IMR-90 (cell line): ENCODE measurements at regions not wholly inside any gene's neighbourhood (a gene's known extent, or its start where the extent isn't known, plus 50 kb on each side); places are given as distances from the start of the nearest gene placed in this dataset.

Experiments used
- ATAC-seq: fragments of 200-7000 bp; cut with Tn5 transposase; 2 replicates; pipeline ENCODE4 v1.9.1; 2020; ENCODE audit warnings: low read depth, mild to moderate bottlenecking, moderate library complexity
- BruUV-seq: library from RNA; stranded (reverse); fragments of 400-500 nt; replicated peaks from 2 replicates; lab custom pipeline; 2021; lab: Mats Ljungman, UMichigan
- CTCF ChIA-PET: fragments of 300-600 bp; formaldehyde crosslinking; extraction: SDS; loops from one replicate; lab custom pipeline; 2021; ENCODE audit warnings: antibody characterized with exemption; lab: Yijun Ruan, JAX
- POLR2A ChIA-PET: fragments of 300-600 bp; sonication (Branson Sonifier 250); formaldehyde crosslinking; loops from one replicate; lab custom pipeline; 2022; ENCODE audit warnings: antibody characterized with exemption; ENCODE audit not compliant: unreplicated experiment; lab: Charles Lee
- DNase-seq: peaks from one replicate; pipeline ENCODE4 v3.0.0; 2013
- H2AFZ ChIP-seq: replicated peaks from 2 replicates; pipeline ENCODE3; 2013; ENCODE audit warnings: low read length, mild to moderate bottlenecking; ENCODE audit not compliant: poor library complexity
- H2AK5ac ChIP-seq: 2 replicates; pipeline ENCODE4 v1.6.1; 2013; ENCODE audit warnings: low read depth, low read length, inconsistent platforms
- H2AK9ac ChIP-seq: replicated peaks from 2 replicates; pipeline ENCODE3; 2013; ENCODE audit warnings: mild to moderate bottlenecking, low read depth, low read length, moderate library complexity; ENCODE audit not compliant: poor library complexity
- H2BK120ac ChIP-seq: 2 replicates; pipeline ENCODE4 v1.6.1; 2013; ENCODE audit warnings: low read depth, low read length, inconsistent platforms
- H2BK15ac ChIP-seq: 3 replicates; pipeline ENCODE4 v1.6.1; 2013; ENCODE audit warnings: low read depth, low read length, inconsistent platforms
- H2BK20ac ChIP-seq: 2 replicates; pipeline ENCODE4 v1.6.1; 2013; ENCODE audit warnings: low read depth, mild to moderate bottlenecking, inconsistent platforms, low read length, moderate library complexity
- H2BK5ac ChIP-seq: 2 replicates; pipeline ENCODE4 v1.6.1; 2013; ENCODE audit warnings: mild to moderate bottlenecking, low read depth, low read length, inconsistent platforms; ENCODE audit not compliant: poor library complexity, severe bottlenecking
- H3K14ac ChIP-seq: replicated peaks from 2 replicates; pipeline ENCODE4 v1.6.1; 2013; ENCODE audit warnings: low read depth, low read length, inconsistent platforms
- H3K18ac ChIP-seq: 2 replicates; pipeline ENCODE4 v1.6.1; 2013; ENCODE audit warnings: low read depth, low read length, control low read depth
- H3K23ac ChIP-seq: 2 replicates; pipeline ENCODE4 v1.6.1; 2013; ENCODE audit warnings: low read depth, low read length, inconsistent platforms
- H3K27ac ChIP-seq: 2 replicates; pipeline ENCODE4 v1.5.1; 2013; ENCODE audit warnings: mild to moderate bottlenecking, control low read depth, low read length; ENCODE audit not compliant: insufficient read depth
- H3K27me3 ChIP-seq: 2 replicates; pipeline ENCODE4 v1.6.1; 2013; ENCODE audit warnings: low read length; ENCODE audit not compliant: control insufficient read depth, insufficient read depth
- H3K36me3 ChIP-seq: 2 replicates; pipeline ENCODE4 v1.6.1; 2013; ENCODE audit warnings: low read length, mixed read lengths; ENCODE audit not compliant: control insufficient read depth, insufficient read depth
- H3K4ac ChIP-seq: 2 replicates; pipeline ENCODE4 v1.6.1; 2013; ENCODE audit warnings: low read depth, low read length, inconsistent platforms
- H3K4me1 ChIP-seq: 2 replicates; pipeline ENCODE4 v1.6.1; 2013; ENCODE audit warnings: low read length, mixed read lengths; ENCODE audit not compliant: control insufficient read depth, insufficient read depth
- H3K4me2 ChIP-seq: 2 replicates; pipeline ENCODE4 v1.6.1; 2013; ENCODE audit warnings: low read depth, mild to moderate bottlenecking, control low read depth, low read length, moderate library complexity
- H3K4me3 ChIP-seq: 2 replicates; pipeline ENCODE4 v1.5.1; 2013; ENCODE audit warnings: low read depth, mild to moderate bottlenecking, control low read depth, low read length, moderate library complexity; ENCODE audit not compliant: insufficient read depth
- H3K56ac ChIP-seq: 2 replicates; pipeline ENCODE4 v1.6.1; 2013; ENCODE audit warnings: low read length, inconsistent platforms; ENCODE audit not compliant: insufficient read depth; ENCODE audit errors: extremely low read depth
- H3K79me1 ChIP-seq, 2 experiments: 2 replicates each; pipeline ENCODE4 v1.6.1; 2013; ENCODE audit warnings: low read length in 2 of 2, inconsistent platforms in 1 of 2, low read depth in 1 of 2
- H3K9ac ChIP-seq: 2 replicates; pipeline ENCODE4 v1.6.1; 2013; ENCODE audit warnings: low read depth, low read length, control low read depth
- H3K9me1 ChIP-seq: 2 replicates; pipeline ENCODE4 v1.6.1; 2013; ENCODE audit warnings: low read length, inconsistent platforms; ENCODE audit not compliant: insufficient read depth
- H3K9me3 ChIP-seq: 2 replicates; pipeline ENCODE4 v1.6.1; 2013; ENCODE audit warnings: low read length; ENCODE audit not compliant: control insufficient read depth, insufficient read depth
- H4K20me1 ChIP-seq: 2 replicates; pipeline ENCODE4 v1.6.1; 2013; ENCODE audit warnings: low read length, inconsistent platforms; ENCODE audit not compliant: insufficient read depth
- H4K5ac ChIP-seq: 2 replicates; pipeline ENCODE4 v1.6.1; 2013; ENCODE audit warnings: mild to moderate bottlenecking, low read depth, low read length, control low read depth
- H4K8ac ChIP-seq, 2 experiments: 2 replicates each; pipeline ENCODE4 v1.6.1; 2013; ENCODE audit warnings: low read depth in 2 of 2, low read length in 2 of 2, control low read depth in 1 of 2, inconsistent platforms in 1 of 2
- H4K91ac ChIP-seq: 2 replicates; pipeline ENCODE4 v1.6.1; 2013; ENCODE audit warnings: low read depth, low read length, inconsistent platforms; ENCODE audit not compliant: insufficient read depth
- BHLHE40 ChIP-seq: fragments of 150-350 bp; IDR thresholded peaks from 2 replicates; pipeline ENCODE4 v1.6.1; 2016; ENCODE audit warnings: mild to moderate bottlenecking, low read depth, low read length
- CEBPB ChIP-seq: IDR thresholded peaks from 2 replicates; pipeline ENCODE4 v1.6.1; 2012; ENCODE audit warnings: low read depth, low read length, improper control_type of control experiment
- CHD1 ChIP-seq: IDR thresholded peaks from 2 replicates; pipeline ENCODE4 v1.6.1; 2012; ENCODE audit warnings: low read depth, low read length, improper control_type of control experiment
- CTCF ChIP-seq: conservative IDR thresholded peaks from 2 replicates; pipeline ENCODE4 v1.5.1; 2012; ENCODE audit warnings: mild to moderate bottlenecking, low read depth, low read length, improper control_type of control experiment
- FOS ChIP-seq: fragments of 150-350 bp; IDR thresholded peaks from 2 replicates; pipeline ENCODE4 v1.6.1; 2016; ENCODE audit warnings: low read depth, low read length
- MAFK ChIP-seq: IDR thresholded peaks from 2 replicates; pipeline ENCODE4 v1.6.1; 2012; ENCODE audit warnings: low read depth, low read length, improper control_type of control experiment
- MAZ ChIP-seq: IDR thresholded peaks from 2 replicates; pipeline ENCODE4 v1.6.1; 2012; ENCODE audit warnings: low read depth, mild to moderate bottlenecking, low read length, improper control_type of control experiment, moderate library complexity, borderline replicate concordance
- MXI1 ChIP-seq: IDR thresholded peaks from 2 replicates; pipeline ENCODE4 v1.6.1; 2012; ENCODE audit warnings: low read depth, mild to moderate bottlenecking, low read length, moderate library complexity, borderline replicate concordance
- NFE2L2 ChIP-seq: fragments of 150-350 bp; IDR thresholded peaks from 2 replicates; pipeline ENCODE4 v1.6.1; 2016; ENCODE audit warnings: low read depth, mild to moderate bottlenecking, low read length
- POLR2A ChIP-seq: IDR thresholded peaks from 2 replicates; pipeline ENCODE4 v1.6.1; 2012; ENCODE audit warnings: mild to moderate bottlenecking, low read depth, low read length
- RAD21 ChIP-seq: IDR thresholded peaks from 2 replicates; pipeline ENCODE4 v1.6.1; 2012; ENCODE audit warnings: low read length, improper control_type of control experiment
- RCOR1 ChIP-seq: IDR thresholded peaks from 2 replicates; pipeline ENCODE4 v1.6.1; 2012; ENCODE audit warnings: mild to moderate bottlenecking, low read length, improper control_type of control experiment; ENCODE audit not compliant: insufficient replicate concordance
- RFX5 ChIP-seq: IDR thresholded peaks from 2 replicates; pipeline ENCODE4 v1.8.0; 2012; ENCODE audit warnings: low read depth, mild to moderate bottlenecking, low read length, moderate library complexity
- SMC3 ChIP-seq: fragments of 150-350 bp; IDR thresholded peaks from 2 replicates; pipeline ENCODE4 v1.6.1; 2016; ENCODE audit warnings: low read depth, mild to moderate bottlenecking, antibody characterized with exemption, low read length, moderate library complexity
- WGBS, 2 experiments: methylation state at CpG; one replicate each; pipeline versions ENCODE4 v1.1.5 to v1.1.7; 2013; ENCODE audit warnings: missing lambda C conversion rate in 2 of 2; ENCODE audit not compliant: insufficient read length in 1 of 2; ENCODE audit errors: extremely low coverage in 2 of 2; 5-methylcytosine and 5-hydroxymethylcytosine counted together
- dilution Hi-C: fragments of 300-500 bp; cut with HindIII; formaldehyde crosslinking; loops from one replicate; pipeline ENCODE4 v1.14.3; 2018; ENCODE audit warnings: low sequenced_read_pairs; ENCODE audit not compliant: unreplicated experiment
- in situ Hi-C: fragments of 300-500 bp; cut with MboI; formaldehyde crosslinking; loops from 3 replicates; pipeline ENCODE4 v1.14.3; 2019; ENCODE audit warnings: low sequenced_read_pairs, inconsistent platforms, mixed read lengths
- intact Hi-C: fragments of 100-400 bp; cut with micrococcal nuclease; formaldehyde crosslinking; loops from 2 replicates; pipeline ENCODE4 v1.10.0; 2022
- TF ChIP-seq, protein P1 (sequence below): fragments of 150-350 bp; IDR thresholded peaks from 2 replicates; pipeline ENCODE4 v1.6.1; 2016; ENCODE audit warnings: low read depth, mild to moderate bottlenecking, low read length, moderate library complexity, borderline replicate concordance
- TF ChIP-seq, protein P2 (sequence below): fragments of 150-350 bp; IDR thresholded peaks from 2 replicates; pipeline ENCODE4 v1.6.1; 2017; ENCODE audit warnings: mild to moderate bottlenecking, antibody characterized with exemption, low read length, low read depth

DNA sequence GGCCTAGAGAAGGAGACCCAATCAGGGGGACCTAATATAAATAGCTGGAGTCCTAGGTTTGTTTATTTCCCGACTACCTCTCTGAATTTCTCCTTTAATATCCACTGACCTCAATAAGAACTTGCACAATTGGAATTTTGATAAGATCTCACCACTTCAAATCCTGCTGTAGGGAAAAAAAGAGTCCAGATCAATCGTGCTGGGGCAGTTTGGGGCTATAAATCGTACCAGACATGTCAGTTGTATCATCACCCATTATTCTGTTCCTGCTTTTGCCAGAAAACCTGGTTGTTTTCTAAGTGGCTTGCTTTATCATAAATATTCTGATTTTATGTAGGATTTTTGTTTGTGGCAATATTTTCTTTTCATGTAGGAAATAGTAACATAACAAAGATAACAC lies 281.3 kb downstream of the DIPK2A start:
- dilution Hi-C loops (no loop called here), intact Hi-C loops (loop anchor here (10.0 kb wide), 1 partner anchor 1308 kb away; no protein-coding TSS in a partner anchor), in situ Hi-C loops (no loop called here)
- Histone ChIP-seq H3K9me1 (no peaks in the 10 kb centered on the region), H3K23ac (no peak overlapping the region), H3K14ac (no peak overlapping the region), H2AFZ (no peak overlapping the region), H3K36me3 (no peaks in the 10 kb centered on the region), H3K9ac (no peak overlapping the region), H3K27ac (no peak overlapping the region), H3K4ac (no peak overlapping the region), H3K9me3 (no peaks in the 10 kb centered on the region), H4K8ac (no peak overlapping the region), H4K20me1 (no peaks in the 10 kb centered on the region), H3K27me3 (no peaks in the 10 kb centered on the region), H3K4me1 (no peaks in the 10 kb centered on the region), H4K91ac (no peak overlapping the region), H2AK9ac (no peak overlapping the region), H2BK20ac (no peak overlapping the region), H2BK120ac (no peak overlapping the region), H3K18ac (no peak overlapping the region), H2BK5ac (no peak overlapping the region), H2AK5ac (no peak overlapping the region), H3K79me1 (no peaks in the 10 kb centered on the region), H3K4me3 (no peak overlapping the region), H4K5ac (no peak overlapping the region), H3K56ac (no peak overlapping the region), H3K4me2 (no peak overlapping the region), H2BK15ac (no peak overlapping the region)
- DNase-seq (no peak), ATAC-seq (no peak)
- TF ChIP-seq MAFK (no peak), RAD21 (no peak), CHD1 (no peak), FOS (no peak), MAZ (no peak), RCOR1 (no peak), RFX5 (no peak), MXI1 (no peak), NFE2L2 (no peak), BHLHE40 (no peak), CTCF (no peak), SMC3 (no peak), CEBPB (no peak), POLR2A (no peak)
- TF ChIP-seq, protein P1, sequence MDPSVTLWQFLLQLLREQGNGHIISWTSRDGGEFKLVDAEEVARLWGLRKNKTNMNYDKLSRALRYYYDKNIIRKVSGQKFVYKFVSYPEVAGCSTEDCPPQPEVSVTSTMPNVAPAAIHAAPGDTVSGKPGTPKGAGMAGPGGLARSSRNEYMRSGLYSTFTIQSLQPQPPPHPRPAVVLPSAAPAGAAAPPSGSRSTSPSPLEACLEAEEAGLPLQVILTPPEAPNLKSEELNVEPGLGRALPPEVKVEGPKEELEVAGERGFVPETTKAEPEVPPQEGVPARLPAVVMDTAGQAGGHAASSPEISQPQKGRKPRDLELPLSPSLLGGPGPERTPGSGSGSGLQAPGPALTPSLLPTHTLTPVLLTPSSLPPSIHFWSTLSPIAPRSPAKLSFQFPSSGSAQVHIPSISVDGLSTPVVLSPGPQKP: no peak
- TF ChIP-seq, protein P2, sequence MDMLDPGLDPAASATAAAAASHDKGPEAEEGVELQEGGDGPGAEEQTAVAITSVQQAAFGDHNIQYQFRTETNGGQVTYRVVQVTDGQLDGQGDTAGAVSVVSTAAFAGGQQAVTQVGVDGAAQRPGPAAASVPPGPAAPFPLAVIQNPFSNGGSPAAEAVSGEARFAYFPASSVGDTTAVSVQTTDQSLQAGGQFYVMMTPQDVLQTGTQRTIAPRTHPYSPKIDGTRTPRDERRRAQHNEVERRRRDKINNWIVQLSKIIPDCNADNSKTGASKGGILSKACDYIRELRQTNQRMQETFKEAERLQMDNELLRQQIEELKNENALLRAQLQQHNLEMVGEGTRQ: no peak
- no CpG with 5 or more reads among the region's 3 CpGs for WGBS, 2 experiments
- ChIA-PET POLR2A (no interaction called here), CTCF (interaction anchor here (0.6 kb wide), 1 partner anchor 174 kb away, joined by 3 read pairs; no protein-coding TSS in a partner anchor)
- BruUV-seq: no TSS peak
